ENCODE measurements at regions not wholly inside any gene's neighbourhood (a gene's known extent, or its start where the extent isn't known, plus 50 kb on each side); places are given as distances from the start of the nearest gene placed in this dataset.

DNA sequence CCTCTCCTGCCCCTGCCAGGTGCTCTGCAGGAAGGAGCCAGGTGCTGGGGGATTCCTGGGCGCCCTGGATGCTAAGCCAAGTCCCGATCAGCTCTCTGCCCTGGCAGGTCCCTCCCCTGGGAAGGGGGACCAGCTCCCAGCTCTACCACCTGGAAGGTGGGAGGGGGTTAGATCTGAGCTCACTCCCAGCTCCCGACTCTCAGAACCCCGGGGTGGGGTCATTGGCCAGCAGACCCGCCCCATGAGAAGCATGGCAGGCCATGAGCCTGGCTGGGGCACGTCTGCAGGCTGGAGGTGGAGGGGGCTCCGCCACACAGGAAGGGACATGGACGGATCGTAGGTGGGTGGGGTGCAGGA lies 83.4 kb upstream of the NKX1-1 start:
- peaks cover 5% of the 10 kb centered on the region for H3K36me3 Mint-ChIP-seq
- CTCF ChIA-PET, result no interaction called here
- no peak for DNase-seq
- H3K9me3 Mint-ChIP-seq (ENCODE audit: low read depth), result peaks cover 14% of the 10 kb centered on the region
- no peak overlapping the region for H3K4me3 Mint-ChIP-seq
- peaks cover 2% of the 10 kb centered on the region for H3K27me3 Mint-ChIP-seq
- H3K4me1 Mint-ChIP-seq, result no peaks in the 10 kb centered on the region
- no peak for ATAC-seq
- H3K27ac Mint-ChIP-seq, result no peak overlapping the region

GRCh38 chr4:1488831-1489638 lies 82.8 kb upstream of the NKX1-1 start:
- Mint-ChIP-seq H3K4me3 (no peak overlapping the region), H3K27me3 (peaks cover 2% of the 10 kb centered on the region), H3K4me1 (no peaks in the 10 kb centered on the region), H3K27ac (no peak overlapping the region), H3K9me3 (ENCODE audit: low read depth) (peaks cover 19% of the 10 kb centered on the region), H3K36me3 (peaks cover 5% of the 10 kb centered on the region)
- no peak for DNase-seq
- CTCF ChIA-PET, result no interaction called here
- no peak for ATAC-seq

- Mint-ChIP-seq H3K36me3 (peaks cover 5% of the 10 kb centered on the region), H3K4me3 (no peak overlapping the region), H3K27ac (no peak overlapping the region), H3K9me3 (ENCODE audit: low read depth) (peaks cover 19% of the 10 kb centered on the region), H3K4me1 (no peaks in the 10 kb centered on the region), H3K27me3 (peaks cover 2% of the 10 kb centered on the region)
- no peak for ATAC-seq
- DNase-seq, result no peak
- CTCF ChIA-PET, result no interaction called here
Observed at GRCh38 chr4:1488357-1488756, 82.1 kb upstream of the NKX1-1 start.

DNA sequence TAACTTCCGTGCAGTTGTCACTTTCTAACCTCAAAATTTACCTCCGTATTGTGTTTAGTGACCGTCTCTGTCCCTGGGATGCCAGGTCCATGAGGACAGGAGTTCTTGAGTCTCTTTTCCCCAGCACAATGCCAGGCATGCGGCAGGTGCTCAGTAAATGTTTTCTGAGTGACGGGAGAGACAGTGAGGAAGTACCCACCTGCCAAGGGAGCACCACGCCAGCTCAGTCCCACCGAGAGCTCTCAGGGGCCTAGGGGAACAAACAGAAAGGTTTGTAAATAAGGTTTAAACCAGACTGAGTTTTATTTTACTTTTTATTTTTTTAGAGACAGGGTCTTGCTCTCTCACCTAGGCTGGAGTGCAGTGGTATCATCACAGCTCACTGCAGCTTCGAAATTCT lies 81.5 kb upstream of the NKX1-1 start:
- Mint-ChIP-seq H3K27ac (no peak overlapping the region), H3K4me1 (no peaks in the 10 kb centered on the region), H3K36me3 (peaks cover 5% of the 10 kb centered on the region), H3K27me3 (peaks cover 2% of the 10 kb centered on the region), H3K9me3 (ENCODE audit: low read depth) (peaks cover 19% of the 10 kb centered on the region), H3K4me3 (no peak overlapping the region)
- no peak for ATAC-seq
- no peak for DNase-seq
- CTCF ChIA-PET, result no interaction called here

DNA sequence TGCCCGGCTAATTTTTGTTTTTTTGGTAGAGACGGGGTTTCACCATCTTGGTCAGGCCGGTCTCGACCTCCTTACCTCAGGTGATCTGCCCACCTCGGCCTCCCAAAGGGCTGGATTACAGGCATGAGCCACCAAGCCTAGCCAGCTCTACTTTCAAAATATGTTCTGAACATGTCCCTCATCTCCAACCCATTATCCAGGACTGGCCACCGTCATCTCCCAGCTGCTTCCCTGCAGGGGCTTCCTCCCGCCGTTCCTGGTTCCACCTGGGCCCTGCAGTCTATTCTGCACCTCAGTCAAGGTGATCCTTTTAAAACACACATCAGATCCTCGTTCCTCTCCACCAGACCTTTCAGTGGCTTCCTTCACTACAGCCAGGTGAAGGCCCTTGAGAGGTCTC lies 80.9 kb upstream of the NKX1-1 start:
- Mint-ChIP-seq H3K27me3 (peaks cover 4% of the 10 kb centered on the region), H3K4me3 (no peak overlapping the region), H3K9me3 (ENCODE audit: low read depth) (peaks cover 19% of the 10 kb centered on the region), H3K27ac (no peak overlapping the region), H3K36me3 (peaks cover 5% of the 10 kb centered on the region), H3K4me1 (no peaks in the 10 kb centered on the region)
- CTCF ChIA-PET, result no interaction called here
- DNase-seq, result no peak
- ATAC-seq, result no peak

GRCh38 chr4:1485280-1485679 lies 79.0 kb upstream of the NKX1-1 start:
- CTCF ChIA-PET, result no interaction called here
- no peak overlapping the region for H3K4me3 Mint-ChIP-seq
- H3K4me1 Mint-ChIP-seq, result no peaks in the 10 kb centered on the region
- DNase-seq (no peak), ATAC-seq (no peak)
- no peak overlapping the region for H3K27ac Mint-ChIP-seq
- peaks cover 20% of the 10 kb centered on the region for H3K9me3 Mint-ChIP-seq (ENCODE audit: low read depth)
- peaks cover 5% of the 10 kb centered on the region for H3K36me3 Mint-ChIP-seq
- H3K27me3 Mint-ChIP-seq, result peaks cover 5% of the 10 kb centered on the region

GRCh38 chr4:1480720-1481119 lies 74.5 kb upstream of the NKX1-1 start:
- no peaks in the 10 kb centered on the region for H3K4me1 Mint-ChIP-seq
- H3K27me3 Mint-ChIP-seq, result peaks cover 3% of the 10 kb centered on the region
- H3K27ac Mint-ChIP-seq, result no peak overlapping the region
- ATAC-seq (no peak), DNase-seq (no peak)
- H3K9me3 Mint-ChIP-seq (ENCODE audit: low read depth), result peaks cover 14% of the 10 kb centered on the region
- peaks cover 1% of the 10 kb centered on the region for H3K36me3 Mint-ChIP-seq
- CTCF ChIA-PET, result no interaction called here
- H3K4me3 Mint-ChIP-seq, result no peak overlapping the region

GRCh38 chr4:1479454-1479853 lies 73.2 kb upstream of the NKX1-1 start:
- Mint-ChIP-seq H3K9me3 (ENCODE audit: low read depth) (peaks cover 4% of the 10 kb centered on the region), H3K27ac (no peak overlapping the region), H3K27me3 (peaks cover 3% of the 10 kb centered on the region), H3K4me3 (no peak overlapping the region), H3K36me3 (no peaks in the 10 kb centered on the region), H3K4me1 (no peaks in the 10 kb centered on the region)
- CTCF ChIA-PET, result no interaction called here
- ATAC-seq, result no peak
- DNase-seq, result no peak

DNA sequence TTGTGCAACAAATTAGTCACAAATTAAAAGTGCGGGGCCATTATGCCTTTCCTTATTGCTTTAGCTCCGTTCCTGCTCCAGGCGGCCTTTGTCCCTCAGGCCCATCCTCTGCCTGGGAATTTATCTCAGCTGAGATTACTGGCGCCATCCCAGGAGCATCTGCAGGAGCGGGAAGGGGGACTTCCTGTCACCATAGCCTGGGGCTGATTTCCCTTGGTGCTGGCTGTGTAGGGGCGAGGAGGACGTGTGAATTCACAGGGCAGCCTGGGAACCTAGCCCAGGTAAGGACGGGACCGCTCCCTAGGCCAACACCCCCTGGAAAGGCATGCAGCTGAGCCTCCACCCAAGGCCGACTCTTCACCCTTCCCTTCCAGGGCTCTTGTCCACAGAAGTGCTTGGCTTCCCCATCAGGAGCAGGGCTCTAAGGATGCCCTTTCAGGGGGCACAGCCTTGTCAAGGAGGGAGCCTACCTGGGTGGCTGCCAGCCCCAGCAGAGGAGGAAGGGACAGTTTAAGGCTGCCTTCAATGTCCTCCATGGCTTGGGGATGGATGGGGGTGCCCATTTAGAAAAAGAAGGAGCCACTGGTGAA lies 72.6 kb upstream of the NKX1-1 start:
- H3K36me3 Mint-ChIP-seq, result no peaks in the 10 kb centered on the region
- ATAC-seq (no peak), DNase-seq (no peak)
- CTCF ChIA-PET, result no interaction called here
- peaks cover 2% of the 10 kb centered on the region for H3K9me3 Mint-ChIP-seq (ENCODE audit: low read depth)
- no peak overlapping the region for H3K4me3 Mint-ChIP-seq
- no peak overlapping the region for H3K27ac Mint-ChIP-seq
- H3K4me1 Mint-ChIP-seq, result no peaks in the 10 kb centered on the region
- peaks cover 3% of the 10 kb centered on the region for H3K27me3 Mint-ChIP-seq

- no peaks in the 10 kb centered on the region for H3K36me3 Mint-ChIP-seq
- H3K27ac Mint-ChIP-seq, result no peak overlapping the region
- CTCF ChIA-PET, result no interaction called here
- no peak for DNase-seq
- no peak overlapping the region for H3K4me3 Mint-ChIP-seq
- no peak for ATAC-seq
- no peaks in the 10 kb centered on the region for H3K4me1 Mint-ChIP-seq
- H3K9me3 Mint-ChIP-seq (ENCODE audit: low read depth), result peaks cover 2% of the 10 kb centered on the region
- peaks cover 6% of the 10 kb centered on the region for H3K27me3 Mint-ChIP-seq
Observed at GRCh38 chr4:1477045-1477840, 71.0 kb upstream of the NKX1-1 start.

DNA sequence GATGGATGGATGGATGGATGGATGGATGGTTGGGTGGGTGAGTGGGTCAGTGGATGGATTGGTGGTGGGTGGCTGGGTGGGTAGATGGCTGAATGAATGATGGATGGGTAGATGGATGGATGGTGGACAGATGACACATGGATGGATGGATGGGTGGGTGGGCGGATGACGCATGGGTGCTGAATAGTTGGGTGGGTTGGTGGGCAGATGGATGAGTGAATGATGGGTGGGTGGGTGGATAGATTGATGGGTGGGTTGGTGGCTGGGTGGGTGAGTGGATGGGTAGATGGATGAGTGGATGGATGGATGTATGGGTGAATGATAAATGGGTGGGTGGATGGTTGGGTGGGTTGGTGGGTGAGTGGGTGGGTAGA lies 69.9 kb upstream of the NKX1-1 start:
- no peak overlapping the region for H3K4me3 Mint-ChIP-seq
- peaks cover 3% of the 10 kb centered on the region for H3K27me3 Mint-ChIP-seq
- H3K4me1 Mint-ChIP-seq, result no peaks in the 10 kb centered on the region
- H3K9me3 Mint-ChIP-seq (ENCODE audit: low read depth), result no peaks in the 10 kb centered on the region
- no peaks in the 10 kb centered on the region for H3K36me3 Mint-ChIP-seq
- DNase-seq, result no peak
- H3K27ac Mint-ChIP-seq, result no peak overlapping the region
- CTCF ChIA-PET, result no interaction called here
- no peak for ATAC-seq

GRCh38 chr4:1475277-1476139 lies 69.3 kb upstream of the NKX1-1 start:
- no peak for ATAC-seq
- DNase-seq, result no peak
- H3K4me3 Mint-ChIP-seq, result no peak overlapping the region
- H3K9me3 Mint-ChIP-seq (ENCODE audit: low read depth), result no peaks in the 10 kb centered on the region
- H3K4me1 Mint-ChIP-seq, result no peaks in the 10 kb centered on the region
- peaks cover 3% of the 10 kb centered on the region for H3K27me3 Mint-ChIP-seq
- CTCF ChIA-PET, result no interaction called here
- no peak overlapping the region for H3K27ac Mint-ChIP-seq
- no peaks in the 10 kb centered on the region for H3K36me3 Mint-ChIP-seq
